HUES64 (cell line): ENCODE measurements at regions not wholly inside any gene's neighbourhood (a gene's known extent, or its start where the extent isn't known, plus 50 kb on each side); places are given as distances from the start of the nearest gene placed in this dataset.

Experiments used
- H3K27ac ChIP-seq: 2 replicates; pipeline ENCODE4 v1.7.0; 2013; ENCODE audit warnings: low read depth, low read length, inconsistent platforms
- H3K27me3 ChIP-seq: 2 replicates; pipeline ENCODE4 v1.6.1; 2013; ENCODE audit warnings: mild to moderate bottlenecking, low read length; ENCODE audit not compliant: insufficient read depth
- H3K36me3 ChIP-seq: 2 replicates; pipeline ENCODE4 v1.6.1; 2013; ENCODE audit warnings: mild to moderate bottlenecking, low read length; ENCODE audit not compliant: insufficient read depth
- H3K4me1 ChIP-seq: 2 replicates; pipeline ENCODE4 v1.6.1; 2013; ENCODE audit warnings: mild to moderate bottlenecking, low read length, moderate library complexity; ENCODE audit not compliant: insufficient read depth
- H3K4me3 ChIP-seq: 2 replicates; pipeline ENCODE4 v1.5.1; 2013; ENCODE audit warnings: mild to moderate bottlenecking, low read length, moderate library complexity
- H3K9ac ChIP-seq: 2 replicates; pipeline ENCODE4 v1.6.1; 2013; ENCODE audit warnings: mild to moderate bottlenecking, low read depth, low read length
- H3K9me3 ChIP-seq: 2 replicates; pipeline ENCODE4 v1.6.1; 2013; ENCODE audit warnings: low read depth, low read length; ENCODE audit not compliant: insufficient read depth
- WGBS: fragments of 150-250, 120-280 bp; methylation state at CpG from one replicate; pipeline ENCODE4 v1.1.7; 2013; ENCODE audit warnings: missing lambda C conversion rate; 5-methylcytosine and 5-hydroxymethylcytosine counted together

DNA sequence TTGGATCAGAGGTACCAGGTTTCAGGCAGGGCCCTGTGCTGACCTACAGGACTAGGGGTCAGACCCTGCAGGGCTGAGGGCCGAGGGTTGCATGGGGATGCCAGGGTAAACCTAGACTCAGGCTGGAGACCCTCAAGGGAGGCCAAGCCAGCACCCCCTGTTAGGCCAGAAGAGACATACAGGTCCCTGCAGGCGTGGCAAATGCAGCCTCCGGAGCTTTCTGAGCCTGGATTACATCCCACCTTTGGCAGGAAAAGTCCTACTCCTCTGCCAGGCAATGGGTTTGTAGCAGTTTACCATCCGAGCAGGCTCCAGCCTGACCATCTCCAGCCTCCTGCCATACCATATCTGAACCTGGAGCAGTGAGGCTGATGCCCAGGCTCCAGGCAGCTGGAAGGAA is 425.3 kb downstream of the NPHP4 start:
- H3K27me3 ChIP-seq: no peaks in the 10 kb centered on the region
- no peak overlapping the region for H3K27ac ChIP-seq
- no peaks in the 10 kb centered on the region for H3K4me1 ChIP-seq
- H3K4me3 ChIP-seq: no peak overlapping the region
- 94% methylated on average over 4 of the region's 4 CpGs for WGBS
- peaks cover 18% of the 10 kb centered on the region; the same call in 1 of the 2 replicates for H3K9me3 ChIP-seq
- no peak overlapping the region for H3K9ac ChIP-seq
- no peaks in the 10 kb centered on the region for H3K36me3 ChIP-seq

DNA sequence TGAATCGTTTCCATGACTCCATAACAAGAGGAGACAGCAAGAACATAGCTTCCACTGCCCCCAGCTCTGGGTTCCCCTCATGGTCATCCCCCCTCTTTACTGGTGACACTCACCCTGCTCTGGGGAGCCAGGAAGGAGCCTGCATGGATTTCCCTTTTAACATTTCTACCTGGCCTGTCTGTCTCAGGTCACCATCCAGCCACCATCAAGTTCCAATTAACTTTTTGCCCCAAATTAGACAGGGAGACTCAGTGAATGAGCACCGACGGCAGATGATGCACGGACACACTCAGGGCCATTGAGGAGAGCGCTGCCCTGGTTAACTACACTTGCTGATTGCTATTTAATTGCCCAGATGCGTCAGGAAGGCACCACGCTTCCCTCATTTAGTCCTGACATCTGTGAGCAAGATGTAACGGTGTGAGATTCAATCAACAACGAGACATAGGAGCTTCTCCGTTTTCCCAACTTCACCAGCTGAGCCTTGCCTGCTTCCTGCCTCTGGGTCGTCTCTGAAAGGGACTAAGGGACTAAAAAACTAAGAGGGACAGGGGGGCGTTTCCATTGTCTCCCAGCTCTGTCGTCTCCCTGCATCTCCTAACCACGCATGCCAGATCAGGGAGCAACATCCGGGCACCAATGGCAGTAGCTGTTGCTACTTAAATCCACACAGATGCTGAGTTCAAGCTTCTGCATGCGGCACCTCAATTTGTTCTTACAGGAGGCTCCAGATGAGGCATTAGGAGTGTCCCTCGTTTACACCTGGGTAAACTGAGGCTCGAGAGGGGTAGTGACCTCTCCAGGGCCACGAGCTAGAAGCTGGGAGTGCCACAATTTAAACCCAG is 426.7 kb downstream of the NPHP4 start:
- Histone ChIP-seq H3K36me3 (no peaks in the 10 kb centered on the region), H3K9me3 (peaks cover 16% of the 10 kb centered on the region; the same call in 1 of the 2 replicates), H3K4me1 (no peaks in the 10 kb centered on the region), H3K9ac (no peak overlapping the region), H3K4me3 (no peak overlapping the region), H3K27ac (no peak overlapping the region), H3K27me3 (no peaks in the 10 kb centered on the region)
- WGBS: 84% methylated on average over 19 of the region's 19 CpGs

GRCh38 chr1:5564578-5565257 is 427.5 kb downstream of the NPHP4 start:
- WGBS: 91% methylated on average over 10 of the region's 10 CpGs
- no peak overlapping the region for H3K9ac ChIP-seq
- no peaks in the 10 kb centered on the region for H3K4me1 ChIP-seq
- peaks cover 8% of the 10 kb centered on the region; the same call in 1 of the 2 replicates for H3K9me3 ChIP-seq
- H3K4me3 ChIP-seq: no peak overlapping the region
- no peaks in the 10 kb centered on the region for H3K27me3 ChIP-seq
- no peak overlapping the region for H3K27ac ChIP-seq
- no peaks in the 10 kb centered on the region for H3K36me3 ChIP-seq

DNA sequence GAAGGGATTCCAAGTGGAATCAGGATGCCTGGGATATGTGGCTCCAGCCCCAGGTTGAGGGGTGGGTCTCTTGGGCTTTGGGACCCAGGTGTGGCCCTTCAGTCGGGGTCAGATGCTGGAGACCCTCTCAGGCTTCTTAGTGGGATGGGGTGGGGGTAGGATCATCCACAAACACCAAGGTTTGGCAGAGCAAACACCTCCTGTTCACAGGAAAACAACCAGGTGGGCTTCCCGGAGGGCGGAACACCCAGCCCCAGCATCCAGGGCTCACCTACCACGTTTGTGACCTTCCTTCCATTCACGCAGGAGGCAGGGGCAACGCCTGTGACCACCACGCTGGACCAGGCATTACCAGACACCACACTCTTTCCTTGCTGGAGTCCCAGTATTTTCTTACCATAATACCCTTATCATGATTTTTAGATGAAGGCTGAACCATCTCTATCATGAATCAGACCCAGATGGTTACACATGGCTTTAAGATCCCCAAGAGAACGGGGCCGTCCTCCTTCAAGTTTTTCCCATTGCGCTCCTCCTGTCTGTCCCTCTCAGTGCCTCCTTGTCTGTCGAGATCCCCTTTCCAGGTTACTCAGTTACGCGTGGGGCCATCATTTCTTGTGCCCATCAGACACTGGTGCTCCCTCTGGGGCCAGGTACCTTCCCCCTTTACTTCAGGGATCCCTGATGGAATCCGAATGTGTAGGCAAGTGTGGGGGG is 428.2 kb downstream of the NPHP4 start:
- Histone ChIP-seq H3K9ac (no peak overlapping the region), H3K4me1 (no peaks in the 10 kb centered on the region), H3K9me3 (peaks cover 8% of the 10 kb centered on the region; the same call in 1 of the 2 replicates), H3K27me3 (no peaks in the 10 kb centered on the region), H3K36me3 (no peaks in the 10 kb centered on the region), H3K27ac (no peak overlapping the region), H3K4me3 (no peak overlapping the region)
- 96% methylated on average over 14 of the region's 14 CpGs for WGBS

DNA sequence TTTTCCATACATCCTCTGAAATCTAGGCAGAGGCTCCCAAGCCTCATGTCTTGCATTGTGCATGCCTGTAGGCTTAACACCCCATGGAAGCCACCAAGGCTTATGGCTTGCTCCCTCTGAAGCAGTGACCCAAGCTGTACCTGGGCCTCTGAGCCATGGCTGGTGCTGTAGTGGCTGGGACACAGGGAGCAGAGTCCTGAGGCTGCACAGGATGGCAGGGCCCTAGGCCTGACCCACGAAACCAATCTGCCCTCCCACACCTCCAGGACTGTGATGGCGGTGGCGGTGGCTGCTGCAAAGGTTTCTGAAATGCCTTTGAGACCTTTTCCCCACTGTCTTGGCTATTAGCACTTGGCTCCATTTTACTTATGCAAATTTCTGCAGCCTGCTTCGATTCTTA is 429.5 kb downstream of the NPHP4 start:
- 0% methylated on average over 1 of the region's 4 CpGs for WGBS
- no peak overlapping the region for H3K9ac ChIP-seq
- no peak overlapping the region for H3K27ac ChIP-seq
- H3K27me3 ChIP-seq: no peaks in the 10 kb centered on the region
- peaks cover 19% of the 10 kb centered on the region; the same call in 1 of the 2 replicates for H3K9me3 ChIP-seq
- no peak overlapping the region for H3K4me3 ChIP-seq
- H3K36me3 ChIP-seq: no peaks in the 10 kb centered on the region
- H3K4me1 ChIP-seq: no peaks in the 10 kb centered on the region

- WGBS: 93% methylated on average over 3 of the region's 3 CpGs
Measured at GRCh38 chr1:5562331-5562730, 429.9 kb downstream of the NPHP4 start.

DNA sequence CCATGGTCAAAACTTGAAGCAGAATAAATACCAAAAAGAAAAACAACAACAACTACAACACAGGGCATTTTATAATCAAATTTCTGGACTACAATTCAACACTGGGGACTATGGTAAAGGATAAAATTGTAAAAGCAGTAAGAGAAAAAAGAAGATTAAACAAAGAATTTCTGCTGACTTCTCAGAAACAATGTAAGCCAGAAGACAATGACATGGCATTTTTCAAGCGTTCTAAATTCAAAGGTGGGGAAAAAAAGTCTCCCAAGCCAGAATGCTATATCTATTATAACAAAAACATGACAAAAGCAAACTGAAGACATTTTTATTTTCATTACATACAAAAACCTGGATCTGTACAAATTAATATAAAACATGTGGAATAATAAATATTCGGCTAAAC is 433.1 kb downstream of the NPHP4 start:
- 79% methylated on average over 1 of the region's 2 CpGs for WGBS
- no peaks in the 10 kb centered on the region for H3K27me3 ChIP-seq
- H3K4me3 ChIP-seq: no peak overlapping the region
- H3K9ac ChIP-seq: no peak overlapping the region
- no peaks in the 10 kb centered on the region for H3K36me3 ChIP-seq
- H3K4me1 ChIP-seq: no peaks in the 10 kb centered on the region
- no peak overlapping the region for H3K27ac ChIP-seq
- H3K9me3 ChIP-seq: peaks cover 19% of the 10 kb centered on the region; the same call in 1 of the 2 replicates

More at GRCh38 chr1:5562331-5562730, 429.9 kb downstream of the NPHP4 start:
- no peak overlapping the region for H3K4me3 ChIP-seq
- H3K4me1 ChIP-seq: no peaks in the 10 kb centered on the region
- H3K27me3 ChIP-seq: no peaks in the 10 kb centered on the region
- H3K9me3 ChIP-seq: peaks cover 19% of the 10 kb centered on the region; the same call in 1 of the 2 replicates
- no peaks in the 10 kb centered on the region for H3K36me3 ChIP-seq
- H3K9ac ChIP-seq: no peak overlapping the region
- no peak overlapping the region for H3K27ac ChIP-seq

GRCh38 chr1:5555853-5556252 is 436.4 kb downstream of the NPHP4 start:
- H3K9me3 ChIP-seq: peaks cover 19% of the 10 kb centered on the region; the same call in 1 of the 2 replicates
- no peaks in the 10 kb centered on the region for H3K36me3 ChIP-seq
- 89% methylated on average over 8 of the region's 9 CpGs for WGBS
- H3K4me1 ChIP-seq: no peaks in the 10 kb centered on the region
- H3K9ac ChIP-seq: no peak overlapping the region
- no peak overlapping the region for H3K4me3 ChIP-seq
- no peak overlapping the region for H3K27ac ChIP-seq
- H3K27me3 ChIP-seq: no peaks in the 10 kb centered on the region

- Histone ChIP-seq H3K9me3 (peaks cover 19% of the 10 kb centered on the region; the same call in 1 of the 2 replicates), H3K9ac (no peak overlapping the region), H3K27me3 (no peaks in the 10 kb centered on the region), H3K4me1 (no peaks in the 10 kb centered on the region), H3K36me3 (no peaks in the 10 kb centered on the region), H3K4me3 (no peak overlapping the region), H3K27ac (no peak overlapping the region)
- 88% methylated on average over 5 of the region's 5 CpGs for WGBS
Measured at GRCh38 chr1:5554784-5555183, 437.4 kb downstream of the NPHP4 start.

DNA sequence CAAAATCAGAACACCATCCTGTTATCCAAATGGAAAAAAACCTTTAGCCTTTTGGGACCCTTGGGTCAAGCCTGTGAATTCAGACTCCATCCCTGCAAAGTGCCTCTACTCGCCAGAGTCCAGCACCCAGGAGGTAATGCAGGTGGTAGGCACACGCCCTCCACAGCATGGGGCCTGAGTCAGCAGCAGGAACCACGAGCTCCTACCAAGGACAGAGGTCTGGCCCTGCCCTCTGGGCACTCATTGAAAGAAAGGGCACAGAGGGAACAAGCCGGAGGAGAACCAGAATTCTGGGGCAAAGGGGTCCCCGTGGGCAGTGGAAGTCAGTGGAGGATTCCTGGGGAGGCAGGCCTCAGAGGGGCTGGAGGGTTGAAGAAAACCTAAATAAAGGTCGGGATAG is 438.1 kb downstream of the NPHP4 start:
- no peak overlapping the region for H3K4me3 ChIP-seq
- H3K27me3 ChIP-seq: no peaks in the 10 kb centered on the region
- peaks cover 13% of the 10 kb centered on the region; the same call in 1 of the 2 replicates for H3K9me3 ChIP-seq
- H3K9ac ChIP-seq: no peak overlapping the region
- H3K36me3 ChIP-seq: no peaks in the 10 kb centered on the region
- no peaks in the 10 kb centered on the region for H3K4me1 ChIP-seq
- WGBS: 75% methylated on average over 6 of the region's 6 CpGs
- H3K27ac ChIP-seq: no peak overlapping the region
